ENCODE measurements at regions not wholly inside any gene's neighbourhood (a gene's known extent, or its start where the extent isn't known, plus 50 kb on each side); places are given as distances from the start of the nearest gene placed in this dataset.

GRCh38 chr4:38536716-38537115 is 127.3 kb upstream of the KLF3 start:
- no peak for TF ChIP-seq CTCF (IDR thresholded peaks at IDR 0.05)
- TF ChIP-seq POLR2A (IDR thresholded peaks at IDR 0.05), result no peak
